ENCODE measurements at regions not wholly inside any gene's neighbourhood (a gene's known extent, or its start where the extent isn't known, plus 50 kb on each side); places are given as distances from the start of the nearest gene placed in this dataset.

GRCh38 chr1:175864183-175864582, 120.8 kb upstream of the TNR start:
- TF ChIP-seq CTCF (IDR thresholded peaks at IDR 0.05; ENCODE audit: poor library complexity) (no peak), EZH2phosphoT487 (IDR thresholded peaks at IDR 0.05; ENCODE audit: low read depth, severe bottlenecking, unreplicated experiment) (no peak), EZH2 (IDR thresholded peaks at IDR 0.05; ENCODE audit: borderline replicate concordance) (no peak)

Data from hepatocyte (in vitro differentiated cells).